ENCODE measurements at regions not wholly inside any gene's neighbourhood (a gene's known extent, or its start where the extent isn't known, plus 50 kb on each side); places are given as distances from the start of the nearest gene placed in this dataset.

GRCh38 chr3:34858067-34858660 lies 781.2 kb upstream of the ARPP21 start:
- Histone ChIP-seq H3K4me1 (ENCODE audit: control insufficient read depth, insufficient read depth, low read length) (no peaks in the 10 kb centered on the region), H3K4me3 (ENCODE audit: low read depth in 2 of 2, low read length in 2 of 2) (no peak overlapping the region), H3K36me3 (ENCODE audit: control insufficient read depth, insufficient read depth, low read length) (no peaks in the 10 kb centered on the region; the same call in 1 of the 2 replicates), H3K27me3 (ENCODE audit: control insufficient read depth, insufficient read depth, low read length) (no peaks in the 10 kb centered on the region), H3K27ac (ENCODE audit: low read length) (no peak overlapping the region), H3K9me3 (ENCODE audit: control insufficient read depth, insufficient read depth, low read depth, low read length) (no peaks in the 10 kb centered on the region)
- ChIA-PET CTCF (no interaction called here), POLR2A (no interaction called here)
- no TSS peak for BruUV-seq (replicated peaks)
- in situ Hi-C loops (cut with HindIII; ENCODE audit: low pct_unique_long_range_greater_than_20kb, low sequenced_read_pairs) (no loop called here), intact Hi-C loops (cut with micrococcal nuclease; ENCODE audit: unreplicated experiment) (no loop called here)
- ATAC-seq: no peak
- no peak for DNase-seq (ENCODE audit: low read depth, low spot score)
- TF ChIP-seq TCF7L2 (IDR thresholded peaks at IDR 0.05; ENCODE audit: low read depth, low read length): no peak
- TF ChIP-seq POLR2AphosphoS5 (IDR thresholded peaks at IDR 0.05; ENCODE audit: low read depth, low read length): no peak
- TF ChIP-seq REST (IDR thresholded peaks at IDR 0.05; ENCODE audit: insufficient read depth in 1 of 2, low read depth in 2 of 2, low read length in 1 of 2): no peak
- no peak for TF ChIP-seq CTCF (IDR thresholded peaks at IDR 0.05)
- TF ChIP-seq SIN3A (IDR thresholded peaks at IDR 0.05; ENCODE audit: borderline replicate concordance, insufficient read depth, low read depth, low read length): no peak

- ATAC-seq: no peak
- in situ Hi-C loops (cut with HindIII; ENCODE audit: low pct_unique_long_range_greater_than_20kb, low sequenced_read_pairs): no loop called here
- H3K9me3 ChIP-seq (ENCODE audit: control insufficient read depth, insufficient read depth, low read depth, low read length): no peaks in the 10 kb centered on the region
- intact Hi-C loops (cut with micrococcal nuclease; ENCODE audit: unreplicated experiment): no loop called here
- DNase-seq (ENCODE audit: low read depth, low spot score): no peak
- POLR2A ChIA-PET: no interaction called here
- H3K4me1 ChIP-seq (ENCODE audit: control insufficient read depth, insufficient read depth, low read length): no peaks in the 10 kb centered on the region
- no peak overlapping the region for H3K4me3 ChIP-seq (ENCODE audit: low read depth in 2 of 2, low read length in 2 of 2)
- no peaks in the 10 kb centered on the region for H3K27me3 ChIP-seq (ENCODE audit: control insufficient read depth, insufficient read depth, low read length)
- H3K36me3 ChIP-seq (ENCODE audit: control insufficient read depth, insufficient read depth, low read length): no peaks in the 10 kb centered on the region; the same call in 1 of the 2 replicates
- TF ChIP-seq CTCF (IDR thresholded peaks at IDR 0.05) (no peak), SIN3A (IDR thresholded peaks at IDR 0.05; ENCODE audit: borderline replicate concordance, insufficient read depth, low read depth, low read length) (no peak), REST (IDR thresholded peaks at IDR 0.05; ENCODE audit: insufficient read depth in 1 of 2, low read depth in 2 of 2, low read length in 1 of 2) (no peak), POLR2AphosphoS5 (IDR thresholded peaks at IDR 0.05; ENCODE audit: low read depth, low read length) (no peak), TCF7L2 (IDR thresholded peaks at IDR 0.05; ENCODE audit: low read depth, low read length) (no peak)
- no peak overlapping the region for H3K27ac ChIP-seq (ENCODE audit: low read length)
- CTCF ChIA-PET: no interaction called here
- BruUV-seq (replicated peaks): no TSS peak
Measured at GRCh38 chr3:34859746-34860145, 779.6 kb upstream of the ARPP21 start.
